OCI-LY1 (cell line): ENCODE measurements at regions not wholly inside any gene's neighbourhood (a gene's known extent, or its start where the extent isn't known, plus 50 kb on each side); places are given as distances from the start of the nearest gene placed in this dataset.

ENCODE experiments used
- EZH2 ChIP-seq: fragments of 200-600 bp; sonication (generic), shearing (Covaris generic); IDR thresholded peaks from 2 replicates; pipeline ENCODE4 v1.8.0; 2017; ENCODE audit warnings: borderline replicate concordance, mixed run types, mild to moderate bottlenecking, antibody characterized with exemption, low read length, moderate library complexity, mixed read lengths
- TF ChIP-seq, protein P1 (sequence below): fragments of 200-600 bp; sonication (generic), shearing (Covaris generic); IDR thresholded peaks from 2 replicates; pipeline ENCODE4 v1.5.1; 2017; ENCODE audit warnings: mild to moderate bottlenecking, antibody characterized with exemption, low read length, moderate library complexity, mixed read lengths

DNA sequence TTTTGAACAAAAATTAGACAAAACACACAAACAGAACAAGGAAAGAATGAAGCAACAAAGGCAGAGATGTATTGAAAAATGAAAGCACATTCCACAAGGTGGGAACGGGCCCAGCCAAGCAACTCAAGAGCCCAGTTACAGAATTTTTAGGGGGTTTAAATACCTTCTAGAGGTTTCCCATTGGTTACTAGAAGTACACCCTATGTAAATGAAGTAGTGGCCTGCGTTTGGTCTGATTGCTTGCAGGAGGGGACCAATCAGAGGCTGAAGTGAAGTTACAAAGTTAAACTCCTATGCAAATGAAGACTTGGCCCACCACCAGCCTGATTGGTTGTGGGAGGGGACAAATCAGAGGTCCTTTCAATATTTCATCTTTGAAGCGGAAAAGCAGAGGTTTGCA lies 593.7 kb upstream of the MMS22L start:
- TF ChIP-seq, protein P1, sequence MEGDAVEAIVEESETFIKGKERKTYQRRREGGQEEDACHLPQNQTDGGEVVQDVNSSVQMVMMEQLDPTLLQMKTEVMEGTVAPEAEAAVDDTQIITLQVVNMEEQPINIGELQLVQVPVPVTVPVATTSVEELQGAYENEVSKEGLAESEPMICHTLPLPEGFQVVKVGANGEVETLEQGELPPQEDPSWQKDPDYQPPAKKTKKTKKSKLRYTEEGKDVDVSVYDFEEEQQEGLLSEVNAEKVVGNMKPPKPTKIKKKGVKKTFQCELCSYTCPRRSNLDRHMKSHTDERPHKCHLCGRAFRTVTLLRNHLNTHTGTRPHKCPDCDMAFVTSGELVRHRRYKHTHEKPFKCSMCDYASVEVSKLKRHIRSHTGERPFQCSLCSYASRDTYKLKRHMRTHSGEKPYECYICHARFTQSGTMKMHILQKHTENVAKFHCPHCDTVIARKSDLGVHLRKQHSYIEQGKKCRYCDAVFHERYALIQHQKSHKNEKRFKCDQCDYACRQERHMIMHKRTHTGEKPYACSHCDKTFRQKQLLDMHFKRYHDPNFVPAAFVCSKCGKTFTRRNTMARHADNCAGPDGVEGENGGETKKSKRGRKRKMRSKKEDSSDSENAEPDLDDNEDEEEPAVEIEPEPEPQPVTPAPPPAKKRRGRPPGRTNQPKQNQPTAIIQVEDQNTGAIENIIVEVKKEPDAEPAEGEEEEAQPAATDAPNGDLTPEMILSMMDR: no peak
- TF ChIP-seq EZH2: no peak
